ENCODE measurements at regions not wholly inside any gene's neighbourhood (a gene's known extent, or its start where the extent isn't known, plus 50 kb on each side); places are given as distances from the start of the nearest gene placed in this dataset.

DNA sequence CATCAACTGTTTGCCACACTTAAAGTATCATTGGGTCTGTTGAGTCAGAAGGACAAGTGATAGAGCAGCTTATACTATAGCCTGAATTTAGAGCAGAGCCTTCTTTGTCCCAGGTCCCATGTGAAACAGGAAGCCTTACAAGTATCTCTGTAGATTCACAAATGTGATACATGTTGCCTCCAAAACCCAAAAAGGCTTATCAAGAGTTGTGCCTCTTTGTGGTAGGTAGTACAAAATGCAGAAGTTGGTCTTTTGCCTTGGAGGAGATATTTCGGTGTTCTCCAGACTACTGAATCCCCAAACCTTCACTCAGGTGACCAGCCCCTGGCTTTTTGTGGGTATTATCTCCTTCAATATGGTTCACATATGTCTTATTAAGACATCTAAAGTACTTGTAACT, 121.2 kb downstream of the GPCPD1 start:
- H3K4me1 ChIP-seq (replicated peaks in 1 of 4; ENCODE audit: control insufficient read depth in 3 of 4, insufficient read depth in 4 of 4, low read length in 3 of 4) = no peaks in the 10 kb centered on the region
- no peak overlapping the region for H2BK15ac ChIP-seq (ENCODE audit: low read length)
- no peak overlapping the region for H4K8ac ChIP-seq (ENCODE audit: extremely low read depth, insufficient read depth, low read length)
- H3K79me2 ChIP-seq (ENCODE audit: control insufficient read depth in 1 of 2, insufficient read depth in 2 of 2, low read length in 2 of 2) = no peaks in the 10 kb centered on the region
- H3K36me3 ChIP-seq (ENCODE audit: control insufficient read depth in 2 of 4, insufficient read depth in 4 of 4, low read length in 3 of 4) = no peaks in the 10 kb centered on the region
- DNase-seq (ENCODE audit: low read depth in 1 of 2, low spot score in 2 of 2) (no peak), FAIRE-seq (no peak)
- H3K4me3 ChIP-seq (ENCODE audit: extremely low read depth in 1 of 4, insufficient read depth in 2 of 4, low read depth in 3 of 4, low read length in 4 of 4) = no peak overlapping the region
- ChIA-PET CTCF (ENCODE audit: partially characterized antibody) (interaction anchor here (0.8 kb wide), 1 partner anchor 267 kb away, joined by 3 read pairs; no protein-coding TSS in a partner anchor), POLR2A (ENCODE audit: partially characterized antibody) (no interaction called here)
- no peak overlapping the region for H3K14ac ChIP-seq (ENCODE audit: insufficient read length)
- no peak overlapping the region for H2AK5ac ChIP-seq (ENCODE audit: low read depth, low read length)
- H3K27me3 ChIP-seq (replicated peaks in 1 of 4; ENCODE audit: control insufficient read depth in 3 of 4, extremely low read depth in 1 of 4, insufficient read depth in 3 of 4, low read length in 3 of 4) = no peaks in the 10 kb centered on the region
- H3K9ac ChIP-seq (replicated peaks in 1 of 4; ENCODE audit: extremely low read depth in 1 of 4, low read depth in 3 of 4, low read length in 3 of 4) = no peak overlapping the region
- no peak overlapping the region for H2BK12ac ChIP-seq (ENCODE audit: low read depth, low read length)
- no peak overlapping the region for H3K4me2 ChIP-seq (ENCODE audit: insufficient read depth in 1 of 2, low read depth in 2 of 2, low read length in 2 of 2)
- H4K91ac ChIP-seq (replicated peaks; ENCODE audit: insufficient read length, low read length) = no peak overlapping the region
- H2BK5ac ChIP-seq (ENCODE audit: low read depth, low read length) = no peak overlapping the region
- H3K4ac ChIP-seq (replicated peaks; ENCODE audit: insufficient read length, low read depth, low read length) = no peak overlapping the region
- TF ChIP-seq CHD1 (IDR thresholded peaks at IDR 0.05; ENCODE audit: low read depth, low read length) = no peak
- TF ChIP-seq TEAD4 (IDR thresholded peaks at IDR 0.05; ENCODE audit: low read depth, low read length) = no peak
- no peak for TF ChIP-seq SIN3A (conservative IDR thresholded peaks at IDR 0.05 in 1 of 2, IDR thresholded peaks at IDR 0.05 in 1 of 2; ENCODE audit: low read depth in 1 of 2, low read length in 2 of 2)
- no peak overlapping the region for H4K5ac ChIP-seq (ENCODE audit: insufficient read length, low read depth, low read length)
- H3K27ac ChIP-seq (ENCODE audit: low read depth, low read length) = no peak overlapping the region
- H2BK20ac ChIP-seq (ENCODE audit: low read length) = no peak overlapping the region
- no peak overlapping the region for H3K23ac ChIP-seq (ENCODE audit: insufficient read length)
- no peaks in the 10 kb centered on the region for H3K9me3 ChIP-seq (ENCODE audit: insufficient read depth in 2 of 2, low read depth in 1 of 2, low read length in 1 of 2)
- WGBS, 2 experiments (ENCODE audit: extremely low coverage in 1 of 2, insufficient coverage in 1 of 2, insufficient read length in 1 of 2, insufficient replicate concordance in 2 of 2, low coverage in 1 of 2, low lambda C conversion rate in 2 of 2, missing lambda C conversion rate in 1 of 2) = 89% methylated on average over 1 of the region's 1 CpG; no CpG with 5 or more reads in 1 of the 2 experiments
- H3K23me2 ChIP-seq (ENCODE audit: low read depth, low read length) = no peaks in the 10 kb centered on the region
- H2BK120ac ChIP-seq (replicated peaks; ENCODE audit: low read depth, low read length) = no peak overlapping the region
- H2AFZ ChIP-seq (ENCODE audit: low read length) = no peak overlapping the region
- no peak overlapping the region for H3K18ac ChIP-seq (ENCODE audit: extremely low read depth, low read length)
- H3K79me1 ChIP-seq (ENCODE audit: low read depth, low read length) = no peaks in the 10 kb centered on the region
- no peaks in the 10 kb centered on the region for H4K20me1 ChIP-seq (replicated peaks in 1 of 2; ENCODE audit: control insufficient read depth in 1 of 2, insufficient read depth in 2 of 2, low read length in 2 of 2)
- no peak overlapping the region for H3K56ac ChIP-seq (replicated peaks; ENCODE audit: insufficient read length, low read depth, low read length)
